Stimulated activated CD8-positive, alpha-beta memory T cell treated with anti-CD3 and anti-CD28 coated beads, Interleukin-4, amount 100 ng/mL, for 1 hour (primary cell): ENCODE measurements at regions not wholly inside any gene's neighbourhood (a gene's known extent, or its start where the extent isn't known, plus 50 kb on each side); places are given as distances from the start of the nearest gene placed in this dataset.
"Not testable (repeated sequence)": the region's sequence is repeated elsewhere in the genome, so short reads cannot be mapped to it uniquely, and the experiment has no call there.

Experiments used
- DNase-seq, 2 donors: peaks; one replicate each; pipeline ENCODE4 v3.0.0-alpha.2; 2020; ENCODE audit warnings: low read depth in 2 of 2, low spot score in 1 of 2

DNA sequence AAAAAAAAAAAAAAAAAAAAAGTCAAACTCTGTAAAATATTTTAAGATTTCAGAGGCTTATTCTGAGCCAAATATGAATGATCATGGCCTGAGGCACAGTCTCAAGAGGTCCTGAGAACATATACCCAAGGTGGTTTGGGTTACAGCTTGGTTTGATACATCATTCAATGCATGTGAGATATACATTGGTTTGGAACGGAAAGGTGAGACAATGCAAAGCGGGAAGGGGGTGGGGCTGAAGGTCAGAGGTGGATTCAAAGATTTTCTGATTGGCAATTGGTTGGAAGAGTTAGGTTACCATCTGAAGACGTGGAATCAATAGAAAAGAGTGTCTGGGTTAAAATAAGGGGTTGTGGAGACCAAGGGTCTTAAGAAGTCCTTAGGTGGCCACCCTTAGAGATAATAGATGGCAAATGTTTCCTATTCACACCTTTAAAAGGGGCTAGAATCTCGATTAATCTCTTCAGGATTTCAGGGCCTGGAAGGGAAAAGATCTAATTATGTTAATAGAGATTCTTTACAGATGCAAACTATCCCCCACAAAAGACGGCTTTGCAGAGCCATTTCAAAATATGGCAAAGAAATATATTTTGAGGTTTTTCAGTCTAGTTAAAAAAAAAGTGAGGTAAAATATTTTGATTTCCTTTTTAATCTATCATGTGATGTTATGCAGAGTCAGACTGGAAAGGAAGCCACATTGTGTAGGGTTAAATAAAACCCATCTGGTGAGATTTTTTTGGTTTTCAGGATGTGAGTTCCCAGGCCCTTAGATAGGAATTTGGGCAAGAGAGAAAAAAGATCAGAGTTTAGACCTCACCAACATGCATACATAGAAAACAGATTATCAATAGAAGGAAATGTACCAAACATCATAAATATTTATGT, 173.8 kb upstream of the CNOT2 start:
- DNase-seq: no peak

DNA sequence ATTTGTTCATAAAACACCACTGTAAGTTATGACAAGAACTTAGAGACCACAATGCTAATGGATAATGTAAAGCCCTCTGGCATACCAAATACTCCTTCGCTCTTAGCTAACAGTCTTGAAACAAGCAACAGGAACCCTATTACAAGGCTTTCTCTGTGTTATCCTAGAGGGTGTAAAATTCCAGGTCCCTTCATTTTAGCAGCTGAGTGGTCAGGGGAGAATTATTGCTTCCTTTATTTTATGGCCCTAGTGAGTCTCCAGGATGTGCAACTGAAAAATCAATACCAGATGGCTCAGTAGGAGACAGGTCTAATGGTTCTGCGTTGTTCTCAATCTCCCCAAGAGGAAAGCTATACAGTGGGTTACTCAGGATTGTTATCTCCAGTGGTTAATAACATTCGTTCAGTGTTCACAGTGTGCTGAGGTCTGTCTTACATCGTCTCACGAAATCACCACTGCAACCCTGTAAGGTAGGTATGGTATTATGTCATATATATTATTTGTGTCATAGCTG, 172.7 kb upstream of the CNOT2 start:
- no peak for DNase-seq

DNA sequence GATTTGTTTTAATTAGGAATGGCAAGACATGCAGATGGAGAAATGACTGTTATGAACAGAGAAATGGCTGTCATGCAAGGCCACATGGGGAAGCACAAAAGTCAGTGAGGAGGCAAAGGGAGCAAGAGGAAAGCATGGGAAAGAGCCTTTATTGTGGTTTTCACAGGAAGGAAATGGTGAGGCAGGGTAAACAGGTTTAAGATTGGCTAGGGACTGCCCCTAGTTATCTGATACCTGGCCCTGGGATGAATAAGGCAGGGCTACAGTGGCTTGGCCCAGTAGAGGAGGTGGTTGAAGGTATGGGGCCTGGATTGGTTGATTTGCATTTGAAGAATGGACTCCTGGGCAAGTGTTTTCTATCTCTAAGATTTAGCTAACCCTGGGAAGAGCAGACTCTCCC, 168.7 kb upstream of the CNOT2 start:
- DNase-seq: no peak

DNA sequence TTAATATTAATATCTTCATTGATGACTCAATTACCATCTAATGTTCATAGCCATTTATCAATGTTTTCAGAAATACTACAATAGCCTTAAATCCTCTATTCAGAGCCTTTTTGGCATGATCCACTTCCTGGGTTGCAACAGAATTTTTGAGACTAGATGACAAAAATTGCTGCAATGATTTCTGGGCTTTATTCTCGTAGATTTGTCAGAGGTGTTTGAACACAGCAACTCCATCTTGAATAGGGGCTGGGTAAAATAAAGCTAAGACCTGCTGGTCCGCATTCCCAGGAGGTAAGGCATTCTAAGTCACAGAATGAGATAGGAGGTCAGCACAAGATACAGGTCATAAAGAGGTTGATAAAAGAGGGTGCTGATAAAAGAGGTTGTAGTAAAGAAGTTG, 165.8 kb upstream of the CNOT2 start:
- DNase-seq: no peak

DNA sequence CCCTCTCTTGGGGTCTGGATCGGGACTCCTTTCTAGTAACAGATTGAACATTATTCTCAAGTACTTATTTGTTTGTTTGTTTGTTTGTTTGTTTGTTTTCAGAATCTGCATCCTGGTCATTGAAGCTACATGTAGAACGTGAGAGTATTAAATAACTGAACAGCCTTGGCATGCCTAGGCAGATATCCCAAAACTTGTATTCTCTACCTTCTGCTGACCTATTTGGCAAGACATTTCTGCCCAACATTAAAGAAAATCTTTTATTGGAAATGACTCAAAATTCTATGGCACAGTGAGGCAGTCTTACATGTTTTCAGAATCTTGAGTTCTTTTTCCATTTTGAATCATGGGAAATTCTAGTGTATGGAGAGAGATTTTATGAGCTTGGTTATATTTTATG, 165.1 kb upstream of the CNOT2 start:
- no peak for DNase-seq

DNA sequence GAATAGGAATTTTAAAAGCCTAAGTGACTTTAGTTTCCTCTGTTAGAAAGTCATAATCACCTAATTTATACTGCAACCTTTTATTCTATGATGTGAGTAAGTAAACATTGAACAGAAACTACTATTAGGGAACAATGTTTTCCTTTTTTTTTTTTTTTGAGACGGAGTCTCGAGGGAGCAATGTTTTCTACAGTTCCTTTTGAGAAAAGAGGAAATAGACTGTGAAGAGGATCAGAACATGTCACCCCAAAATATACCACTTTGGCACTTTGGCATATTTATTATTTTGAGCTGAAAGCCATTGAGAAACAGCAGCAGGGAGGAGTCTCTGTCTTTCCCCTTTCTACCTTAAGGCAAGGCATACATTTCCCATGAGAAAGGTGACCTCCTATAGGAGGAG, 162.7 kb upstream of the CNOT2 start:
- no peak for DNase-seq

DNA sequence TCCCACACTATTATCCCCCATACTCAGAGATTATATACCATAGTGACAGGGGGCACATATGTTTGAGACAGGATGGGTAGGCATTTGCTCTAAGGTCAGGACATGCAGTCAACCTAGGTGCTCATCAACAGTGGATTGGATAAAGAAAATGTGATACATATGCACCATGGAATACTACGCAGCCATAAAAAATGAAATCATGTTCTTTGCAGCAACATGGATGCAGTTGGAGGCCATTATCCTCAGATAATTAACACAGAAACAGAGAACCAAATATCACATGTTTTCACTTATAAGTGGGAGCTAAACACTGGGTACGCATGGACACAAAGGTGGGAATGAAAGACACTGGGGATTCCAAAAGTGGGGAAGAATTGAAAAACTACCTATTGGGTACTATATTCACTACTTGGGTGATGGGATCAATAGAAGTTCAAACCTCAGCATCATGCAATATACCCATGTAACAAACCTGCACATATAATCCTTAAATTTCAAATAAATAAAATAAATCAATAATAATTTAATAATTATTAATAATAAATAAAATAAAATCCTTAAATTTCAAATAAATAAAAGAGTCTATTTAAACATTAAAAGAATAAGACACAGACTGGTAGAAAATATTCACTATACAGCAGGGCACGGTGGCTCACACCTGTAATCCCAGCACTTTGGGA, 160.1 kb upstream of the CNOT2 start:
- DNase-seq: no peak

DNA sequence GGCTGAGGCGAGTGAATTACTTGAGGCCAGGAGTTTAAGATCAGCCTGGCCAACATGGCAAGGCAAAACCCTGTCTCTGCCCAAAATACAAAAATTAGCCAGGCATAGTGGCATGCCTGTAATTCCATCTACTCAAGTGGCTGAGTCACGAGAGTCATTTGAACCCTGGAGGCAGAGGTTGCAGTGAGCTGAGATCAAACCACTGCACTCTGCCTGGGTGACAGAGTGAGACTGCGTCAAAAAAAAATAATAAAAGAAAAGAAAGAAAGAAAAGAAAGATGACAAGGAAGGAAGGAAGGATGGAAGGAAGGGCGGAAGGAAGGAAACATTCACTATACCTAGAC, 159.6 kb upstream of the CNOT2 start:
- DNase-seq: no peak

DNA sequence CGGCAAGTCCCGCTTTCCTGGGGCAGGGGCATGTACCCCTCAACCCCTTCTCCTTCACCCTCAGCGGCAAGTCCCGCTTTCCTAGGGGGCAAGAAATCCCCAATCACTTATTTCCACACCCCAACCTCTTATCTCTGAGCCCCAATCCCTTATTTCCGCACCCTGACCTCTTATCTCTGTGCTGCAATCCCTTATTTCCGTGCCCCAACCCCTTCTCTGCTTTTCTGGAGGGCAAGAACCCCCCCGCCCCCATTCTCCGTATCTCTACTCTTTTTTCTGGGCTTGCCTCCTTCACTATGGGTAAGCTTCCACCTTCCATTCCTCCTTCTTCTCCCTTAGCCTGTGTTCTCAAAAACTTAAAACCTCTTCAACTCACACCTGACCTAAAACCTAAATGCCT, 156.9 kb upstream of the CNOT2 start:
- DNase-seq: not testable (repeated sequence)

DNA sequence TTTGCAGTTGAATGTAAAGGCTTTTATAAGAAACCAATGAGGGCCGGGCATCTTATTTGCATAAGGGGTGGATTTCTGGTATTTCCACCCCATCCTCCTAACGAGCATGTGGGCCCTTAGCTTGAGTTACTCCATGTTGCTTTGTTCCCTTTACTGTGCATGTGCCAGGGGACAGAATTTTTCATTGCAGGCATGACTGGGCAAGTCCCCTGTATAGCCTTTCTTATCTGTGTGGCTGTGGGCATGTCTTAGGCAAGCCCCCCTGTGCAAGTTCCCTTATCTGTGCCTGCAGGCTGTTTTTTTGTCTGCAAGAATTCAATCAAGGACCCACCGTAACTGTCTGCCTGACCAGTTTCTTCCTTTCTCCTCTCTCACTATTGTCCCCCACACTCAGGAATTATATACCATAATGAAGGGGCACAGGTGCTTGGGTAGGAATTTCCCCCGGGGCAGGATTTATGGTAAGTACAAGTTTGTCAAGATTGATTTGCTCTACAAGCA, 152.2 kb upstream of the CNOT2 start:
- no peak for DNase-seq

DNA sequence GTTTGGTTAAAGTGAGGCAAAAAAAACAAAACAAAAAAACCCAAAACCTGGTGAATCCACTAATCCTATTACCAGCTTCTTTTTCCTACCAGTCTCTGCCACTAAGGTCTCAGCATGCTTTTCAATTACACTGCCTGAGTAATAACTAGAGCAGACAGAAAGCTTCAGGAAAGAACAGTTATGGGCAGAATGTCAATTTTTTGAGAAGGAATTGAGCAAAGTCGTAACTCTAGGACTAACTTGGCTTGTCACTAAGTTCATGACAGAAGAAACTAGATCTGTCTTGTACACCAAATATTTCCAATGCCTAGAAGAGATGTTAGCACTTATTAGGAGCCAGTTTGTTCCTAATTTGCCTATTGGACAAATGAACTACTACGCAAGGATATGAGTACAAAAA, 148.8 kb upstream of the CNOT2 start:
- no peak for DNase-seq

DNA sequence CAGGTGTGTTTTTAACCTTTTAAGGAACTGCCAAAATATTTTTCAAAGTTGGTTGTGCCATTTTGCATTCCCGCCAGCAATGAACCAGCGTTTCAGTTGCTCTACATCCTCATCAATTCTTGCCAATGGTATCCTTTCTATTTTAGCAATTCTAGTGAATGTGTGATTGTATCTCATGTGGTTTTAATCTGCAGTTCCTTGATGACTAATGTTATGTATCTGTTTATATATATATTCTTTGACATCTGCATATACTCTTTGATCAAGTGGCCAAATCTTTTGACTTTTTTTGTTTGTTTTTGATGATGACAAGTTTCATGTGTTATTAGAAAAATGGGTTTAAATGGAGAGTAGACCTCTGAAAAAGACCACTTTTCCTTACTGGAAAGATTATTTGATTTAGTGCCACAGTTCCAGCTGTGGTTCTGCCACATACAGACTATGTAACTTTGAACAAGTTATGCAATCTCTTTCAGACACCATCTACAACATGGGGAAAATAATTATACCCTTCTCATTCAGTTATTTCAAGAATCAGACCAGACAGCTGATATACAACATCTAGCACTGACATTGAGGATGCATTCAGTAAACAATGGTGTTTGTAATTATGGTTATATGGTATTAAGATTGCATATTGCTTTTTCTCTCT, 146.3 kb upstream of the CNOT2 start:
- DNase-seq: no peak

DNA sequence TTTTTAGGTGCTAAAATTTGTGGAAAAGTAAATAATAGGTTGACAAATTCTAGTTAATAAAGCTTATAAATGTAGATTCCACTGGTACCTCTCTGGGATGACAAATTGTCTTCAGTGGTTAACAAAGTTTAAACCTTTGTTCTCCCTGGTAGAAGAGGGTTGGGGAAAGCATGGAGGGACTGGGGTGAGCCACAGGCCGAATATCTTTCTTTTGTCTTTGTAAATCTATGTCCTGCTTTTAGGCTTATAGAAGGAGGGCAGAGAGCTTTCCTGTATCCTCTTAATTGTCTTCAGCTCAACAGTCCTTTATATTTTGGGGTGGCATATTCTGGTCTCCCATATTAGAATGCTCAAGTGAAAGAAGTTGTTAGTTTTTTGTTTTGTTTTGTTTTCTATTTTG, 142.2 kb upstream of the CNOT2 start:
- no peak for DNase-seq

DNA sequence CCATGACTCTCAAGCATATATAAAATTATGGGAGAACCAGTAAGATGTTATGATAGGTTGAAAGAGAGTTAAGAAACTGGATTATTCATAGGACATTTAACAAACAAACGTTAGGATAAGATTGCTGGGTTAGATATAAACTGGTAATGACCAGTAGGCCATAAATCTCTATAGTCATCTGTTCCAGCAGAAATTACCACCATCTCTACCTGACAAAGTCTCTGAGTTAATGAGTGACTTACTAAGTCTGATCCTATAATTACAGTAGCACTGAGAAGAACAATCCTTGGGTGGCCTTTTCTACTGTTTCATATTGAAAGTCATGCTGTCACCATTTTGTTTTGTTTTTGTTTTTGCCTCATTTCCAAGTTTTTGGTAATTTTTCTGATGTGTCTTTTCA, 136.9 kb upstream of the CNOT2 start:
- DNase-seq: no peak

DNA sequence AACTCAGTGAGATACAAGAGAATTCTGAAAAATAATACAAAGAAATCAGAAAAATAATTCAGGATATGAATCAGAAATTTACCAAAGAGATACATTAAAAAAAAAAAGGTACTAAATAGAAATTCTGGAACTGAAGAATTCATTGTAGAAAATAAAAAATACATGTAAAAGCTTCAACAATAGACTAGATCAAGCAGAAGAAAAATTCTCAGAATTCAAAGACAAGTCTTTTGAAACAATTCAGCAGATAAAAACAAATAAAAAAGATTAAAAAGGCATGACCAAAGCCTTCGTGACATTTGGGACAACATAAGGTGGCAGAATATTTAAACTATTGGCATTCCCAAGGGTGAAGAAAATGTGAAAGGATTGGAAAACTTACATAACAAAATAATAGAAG, 133.1 kb upstream of the CNOT2 start:
- DNase-seq: no peak

DNA sequence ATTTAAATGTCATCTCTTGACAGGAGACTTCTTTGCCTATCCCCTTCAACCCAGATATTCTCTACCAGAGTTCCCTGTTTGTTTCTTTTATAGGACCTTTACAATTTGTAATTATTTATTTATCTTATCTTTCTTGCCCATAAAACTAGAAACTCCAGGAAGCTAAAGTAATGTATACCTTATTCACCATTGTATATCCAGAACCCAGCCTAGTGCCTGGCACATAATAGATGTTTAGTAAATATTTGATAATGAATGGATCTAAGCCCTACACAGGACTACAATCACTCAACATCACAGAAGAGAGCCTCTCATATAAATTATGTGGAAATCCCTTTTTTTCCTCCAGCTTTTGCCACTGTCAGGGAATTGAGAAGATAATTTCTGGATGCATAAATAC, 125.6 kb upstream of the CNOT2 start:
- DNase-seq: no peak

DNA sequence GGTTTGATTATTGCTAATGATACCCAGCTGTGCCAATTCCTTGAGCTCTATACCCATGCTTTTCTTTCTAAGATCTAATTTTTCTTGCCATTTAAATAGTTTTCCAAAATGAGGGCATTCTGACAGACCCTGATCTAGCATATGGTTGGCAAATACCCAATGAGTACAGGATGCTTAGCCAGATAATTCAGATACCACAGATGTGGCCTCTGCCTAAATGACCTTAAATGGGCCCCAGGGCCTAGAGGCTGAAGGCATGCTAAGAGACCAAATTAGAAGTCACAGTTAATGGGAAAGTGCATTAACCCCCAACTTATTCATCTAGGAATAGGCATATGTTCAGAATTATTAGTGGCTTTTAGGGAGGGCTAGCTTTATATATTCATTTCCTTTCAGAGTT, 122.3 kb upstream of the CNOT2 start:
- no peak for DNase-seq

DNA sequence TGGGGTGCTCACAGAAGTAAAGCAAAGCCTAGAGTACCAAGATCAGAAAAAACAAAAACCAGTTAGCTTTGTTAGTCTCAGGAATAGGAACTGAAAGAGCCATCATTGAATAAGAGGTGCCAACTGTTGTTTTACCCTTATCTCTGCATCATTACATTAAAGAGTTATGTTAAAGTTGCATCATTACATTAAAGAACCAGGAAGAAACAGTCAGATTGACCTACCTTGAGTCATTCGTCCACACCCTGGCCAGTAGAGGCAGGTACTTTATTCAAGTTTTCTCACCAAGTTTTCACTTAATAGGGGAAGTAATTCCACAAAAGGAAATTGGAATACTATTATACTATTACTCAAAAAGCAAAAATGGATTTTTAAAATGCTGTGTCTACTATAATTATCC, 121.7 kb upstream of the CNOT2 start:
- DNase-seq: no peak

DNA sequence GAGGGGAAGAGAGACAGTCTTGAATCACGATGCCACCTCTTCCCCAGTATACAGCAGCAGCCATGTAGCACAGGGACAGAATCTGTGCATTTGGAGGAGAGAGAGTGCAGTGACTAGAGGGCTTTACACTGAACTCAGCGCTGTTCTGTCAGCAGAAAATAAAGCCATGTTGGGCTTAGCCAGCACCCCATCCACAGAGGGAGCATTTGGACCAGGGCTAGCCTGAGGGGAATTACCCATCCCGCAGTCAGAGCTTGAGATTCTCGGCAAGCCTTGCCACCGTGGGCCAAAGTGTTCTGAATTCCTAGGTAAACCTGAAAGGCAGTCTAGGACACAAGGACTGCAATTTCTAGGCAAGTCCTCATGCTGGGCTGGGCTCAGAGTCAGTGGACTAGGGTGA, 120.4 kb upstream of the CNOT2 start:
- DNase-seq: no peak

DNA sequence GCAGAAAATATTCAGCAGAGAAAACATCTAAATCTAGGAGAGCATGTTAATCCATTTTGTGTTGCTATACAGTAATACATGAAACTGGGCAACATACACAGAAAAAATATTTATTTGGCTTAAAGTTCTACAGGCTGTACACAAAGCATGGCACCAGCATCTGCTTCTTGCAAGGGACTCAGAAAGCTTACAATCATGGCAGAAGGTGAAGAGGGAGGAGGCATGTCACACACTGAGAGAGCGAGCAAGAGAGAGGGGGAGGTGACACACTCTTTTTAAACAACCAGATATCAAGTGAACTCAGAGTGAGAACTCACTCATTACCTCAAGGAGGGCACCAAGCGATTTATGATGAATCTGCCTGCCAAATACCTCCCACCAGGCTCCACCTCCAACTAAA, 94.2 kb upstream of the CNOT2 start:
- no peak for DNase-seq

DNA sequence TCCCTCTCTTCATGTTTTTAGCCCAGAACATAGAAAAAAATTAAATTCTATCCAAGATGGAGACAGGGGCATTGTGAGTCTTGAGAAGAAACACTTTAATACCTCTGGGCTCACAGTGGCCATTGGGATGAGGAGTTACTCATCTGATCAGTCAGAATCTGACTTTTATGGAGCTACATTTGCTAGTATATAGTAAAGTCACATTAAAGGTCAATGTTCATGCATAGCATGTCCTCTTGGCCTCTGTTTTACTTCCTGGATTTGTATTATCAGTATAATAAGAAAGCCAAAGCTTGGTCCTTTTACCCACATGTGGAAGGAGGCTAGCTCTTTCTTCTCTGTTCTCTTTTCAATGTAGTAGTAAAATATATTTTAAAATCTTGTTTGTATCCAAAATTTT, 93.6 kb upstream of the CNOT2 start:
- no peak for DNase-seq

DNA sequence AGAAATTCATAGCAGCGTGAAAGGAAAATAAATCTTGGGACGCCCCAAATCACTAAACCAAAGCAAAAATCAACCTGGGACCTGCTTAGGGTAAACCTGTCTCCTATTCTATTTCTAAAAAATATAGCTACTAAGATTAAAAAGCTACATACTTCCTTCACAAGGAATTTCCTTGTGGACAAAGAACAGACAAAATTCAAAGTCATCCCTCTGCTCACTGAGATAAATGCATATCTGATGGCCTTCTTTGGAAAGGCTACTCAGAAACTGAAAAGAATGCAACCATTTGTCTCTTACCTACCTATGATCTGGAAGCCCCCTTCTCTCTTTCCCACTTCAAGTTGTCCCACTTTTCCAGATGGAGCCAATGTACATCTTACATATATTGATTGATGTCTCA, 93.0 kb upstream of the CNOT2 start:
- DNase-seq: no peak
